Lung microvascular endothelial cell (primary cell): ENCODE measurements at regions not wholly inside any gene's neighbourhood (a gene's known extent, or its start where the extent isn't known, plus 50 kb on each side); places are given as distances from the start of the nearest gene placed in this dataset.
"Not testable (repeated sequence)": the region's sequence is repeated elsewhere in the genome, so short reads cannot be mapped to it uniquely, and the experiment has no call there.

Source experiments
- DNase-seq, 2 donors: peaks; one replicate each; pipeline versions ENCODE4 v3.0.0 to v3.0.0-alpha.2; 2010; ENCODE audit warnings: low read depth in 2 of 2

GRCh38 chr21:22277341-22277740, 1279.1 kb downstream of the NCAM2 start:
- no peak for DNase-seq

DNA sequence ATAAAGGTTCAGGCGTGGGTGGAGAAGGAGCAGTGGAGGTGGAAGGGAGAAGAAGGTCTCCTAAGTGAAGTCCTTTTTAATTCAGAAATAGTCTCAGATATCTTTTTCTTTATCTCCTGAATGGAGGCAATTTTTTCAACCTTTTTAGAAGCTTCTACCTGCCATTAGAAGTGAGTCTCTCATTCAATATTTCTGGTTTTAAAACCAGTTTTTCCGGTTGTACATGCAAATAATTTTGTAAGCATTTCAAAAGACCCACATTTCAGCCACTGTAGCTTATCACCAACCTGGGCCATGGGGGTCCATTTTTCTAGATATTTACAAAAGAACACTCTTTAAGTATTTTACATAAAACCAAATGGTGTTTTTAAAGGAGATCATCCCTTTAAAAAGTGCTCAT, 1280.2 kb downstream of the NCAM2 start:
- DNase-seq = no peak

- DNase-seq = no peak
Measured at GRCh38 chr21:22280851-22281250, 1282.6 kb downstream of the NCAM2 start.

DNA sequence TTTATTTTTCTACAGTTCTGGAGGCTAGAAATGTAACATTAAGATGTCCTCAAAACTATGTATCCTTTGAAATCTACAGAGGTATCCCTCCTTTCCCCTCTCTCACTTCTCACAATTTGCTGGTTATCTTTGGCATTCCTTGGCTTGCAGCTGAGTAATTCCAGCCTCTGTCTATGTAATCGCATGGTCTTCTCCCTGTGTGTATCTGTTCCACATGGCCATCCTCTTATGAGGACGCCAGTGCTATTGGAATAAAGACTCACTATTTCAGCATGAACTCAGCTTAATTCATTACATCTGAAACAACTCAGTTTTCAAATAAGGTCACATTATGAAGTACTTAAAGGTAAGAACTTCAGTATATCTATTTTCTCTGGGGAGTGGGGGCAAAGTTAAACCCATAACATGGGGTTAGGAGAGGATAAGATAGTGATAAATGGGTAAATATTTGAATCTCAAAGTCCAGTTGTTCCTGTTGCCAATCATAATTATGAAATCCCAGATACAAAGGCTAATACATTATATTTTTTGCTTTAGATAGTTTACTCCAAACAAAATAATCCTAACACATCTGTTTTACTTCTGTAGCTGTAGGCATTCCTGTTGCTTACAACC, 1290.8 kb downstream of the NCAM2 start:
- no peak for DNase-seq

DNA sequence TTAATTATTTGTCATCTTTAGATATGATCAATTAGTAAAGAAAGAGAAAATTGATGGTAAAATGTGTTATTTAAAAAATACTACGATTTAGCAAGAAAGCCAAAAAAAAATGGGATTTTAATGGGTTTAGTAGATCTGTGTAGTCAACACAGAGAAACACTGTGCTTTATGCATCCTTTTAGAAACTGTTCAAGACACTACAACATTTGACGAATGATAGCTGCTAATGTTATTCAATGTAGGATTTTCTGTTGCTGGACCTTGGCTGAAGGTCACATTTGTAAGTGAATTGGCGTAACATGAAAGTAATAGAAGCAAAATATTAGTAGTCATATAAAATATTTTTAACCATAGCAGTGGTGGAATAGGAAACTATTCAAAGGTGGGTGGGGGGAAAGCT, 1293.9 kb downstream of the NCAM2 start:
- no peak for DNase-seq

GRCh38 chr21:22297575-22297974, 1299.4 kb downstream of the NCAM2 start:
- no peak for DNase-seq

- DNase-seq = no peak
Measured at GRCh38 chr21:22311741-22312462, 1313.7 kb downstream of the NCAM2 start.

- DNase-seq = no peak
Measured at GRCh38 chr21:22314963-22315362, 1316.8 kb downstream of the NCAM2 start.

DNA sequence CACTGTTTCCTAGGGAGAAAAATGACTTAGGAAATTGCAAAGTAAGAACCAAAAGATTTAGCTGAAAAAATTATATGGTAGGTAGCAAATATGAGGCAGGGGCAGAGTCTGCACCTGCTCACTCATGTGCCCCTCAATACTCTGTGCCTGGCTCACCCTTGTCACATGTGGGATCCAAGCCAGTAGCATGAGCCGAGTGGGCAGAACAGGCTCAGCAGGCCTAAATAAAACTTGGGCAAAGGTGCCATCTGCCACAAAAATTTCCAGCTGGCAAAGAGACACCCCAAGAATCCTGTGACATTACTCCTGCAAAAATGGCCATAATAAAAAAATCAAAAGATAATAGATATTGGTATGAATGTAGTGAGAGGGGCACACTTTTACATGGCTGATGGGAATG, 1321.2 kb downstream of the NCAM2 start:
- DNase-seq = no peak

DNA sequence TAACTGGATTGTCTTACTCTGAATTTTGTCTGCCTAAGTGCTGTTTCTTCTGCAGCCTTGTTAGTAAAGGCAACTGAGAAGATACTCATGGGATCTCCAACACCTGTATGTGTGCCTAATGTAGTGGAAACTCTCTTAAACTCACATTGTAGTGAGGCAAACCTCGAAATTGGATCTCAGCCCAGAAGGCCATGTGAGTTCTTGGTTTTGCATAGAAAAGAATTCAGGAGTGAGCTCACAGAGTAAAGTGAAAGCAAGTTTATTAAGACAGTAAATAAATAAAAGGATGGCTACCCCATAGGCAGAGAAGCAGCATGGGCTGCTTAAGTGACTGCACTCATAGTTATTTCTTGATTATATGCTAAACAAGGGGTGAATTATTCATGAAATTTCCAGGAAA, 1344.7 kb downstream of the NCAM2 start:
- DNase-seq = no peak

DNA sequence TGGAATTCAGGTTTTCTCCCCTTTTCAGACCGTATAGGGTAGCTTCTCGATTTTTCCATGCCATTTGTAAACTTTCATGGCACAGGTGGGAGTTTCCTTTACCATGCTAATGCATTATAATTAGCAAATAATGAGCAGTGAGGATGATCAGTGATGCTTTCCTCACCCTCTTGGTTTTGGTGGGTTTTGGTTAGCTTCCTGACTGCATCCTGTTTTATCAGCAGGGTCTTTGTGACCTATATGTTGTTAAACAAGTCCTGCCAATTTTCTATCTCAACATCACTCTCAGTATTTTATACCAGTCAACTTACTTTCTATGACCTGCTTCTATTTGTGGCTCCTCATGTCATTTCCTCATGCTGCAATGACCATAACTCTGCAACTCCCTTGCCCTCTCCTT, 1345.1 kb downstream of the NCAM2 start:
- no peak for DNase-seq

- no peak for DNase-seq
Measured at GRCh38 chr21:22343721-22344120, 1345.5 kb downstream of the NCAM2 start.

GRCh38 chr21:22345624-22346023, 1347.4 kb downstream of the NCAM2 start:
- DNase-seq = no peak

DNA sequence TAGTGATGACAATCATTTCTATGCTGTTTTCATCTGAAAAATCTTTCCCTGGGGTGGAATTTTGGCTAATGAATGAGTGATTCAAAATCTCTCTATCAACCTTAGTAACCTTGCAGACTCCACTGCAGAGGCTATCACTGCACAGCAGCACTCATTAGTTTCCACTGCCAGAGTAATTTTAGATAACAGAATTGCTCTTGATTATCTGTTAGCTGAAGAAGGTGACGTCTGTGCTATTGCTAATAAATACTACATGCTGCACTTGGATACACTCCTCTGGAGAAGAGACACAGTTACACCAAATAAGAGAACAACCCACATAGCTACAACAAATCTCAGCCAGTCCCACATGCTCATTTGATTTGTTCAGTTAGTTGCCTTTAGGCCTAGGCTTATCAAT, 1348.4 kb downstream of the NCAM2 start:
- DNase-seq = no peak

DNA sequence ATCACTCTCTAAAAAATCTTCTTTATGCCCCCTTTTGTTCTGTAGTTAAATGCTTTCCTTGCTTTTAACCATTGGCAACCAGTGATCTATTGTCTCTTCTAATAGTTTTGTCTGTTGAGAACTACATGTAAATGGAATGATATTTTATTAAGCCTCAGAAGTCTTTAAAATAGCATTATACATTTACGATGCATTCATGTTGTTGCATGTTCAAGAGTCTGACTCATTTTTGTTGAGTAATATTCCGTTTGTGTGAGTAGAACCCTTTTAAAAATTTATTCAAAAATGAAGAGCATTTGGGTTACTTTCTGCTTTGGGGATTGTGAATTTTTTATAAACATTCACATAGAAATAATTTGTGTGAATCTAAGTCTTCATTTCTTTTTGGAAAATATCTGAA, 1352.9 kb downstream of the NCAM2 start:
- no peak for DNase-seq

- DNase-seq = no peak
Measured at GRCh38 chr21:22352088-22352487, 1353.9 kb downstream of the NCAM2 start.

GRCh38 chr21:22355949-22356348, 1357.7 kb downstream of the NCAM2 start:
- DNase-seq = no peak

DNA sequence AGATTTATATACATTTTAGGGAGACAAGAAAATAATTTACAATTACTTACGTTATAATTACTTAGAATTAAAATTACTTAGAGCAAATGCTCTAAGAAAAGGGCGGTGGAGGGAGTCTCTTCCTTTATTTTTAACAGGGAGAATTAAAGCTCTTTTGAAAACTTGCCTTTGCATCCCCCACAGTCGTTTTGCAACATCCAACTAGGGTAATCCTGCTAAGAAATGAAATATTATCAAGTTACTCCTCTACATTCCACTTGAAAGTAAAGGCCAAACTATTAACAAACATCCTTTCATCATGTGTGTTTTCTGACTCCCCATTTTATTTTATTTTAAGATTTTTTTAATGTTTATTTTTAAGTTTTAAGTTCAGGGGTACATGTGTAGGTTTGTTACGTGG, 1358.5 kb downstream of the NCAM2 start:
- DNase-seq = no peak

GRCh38 chr21:22359599-22359998, 1361.4 kb downstream of the NCAM2 start:
- not testable (repeated sequence) for DNase-seq

GRCh38 chr21:22363504-22363903, 1365.3 kb downstream of the NCAM2 start:
- no peak for DNase-seq

DNA sequence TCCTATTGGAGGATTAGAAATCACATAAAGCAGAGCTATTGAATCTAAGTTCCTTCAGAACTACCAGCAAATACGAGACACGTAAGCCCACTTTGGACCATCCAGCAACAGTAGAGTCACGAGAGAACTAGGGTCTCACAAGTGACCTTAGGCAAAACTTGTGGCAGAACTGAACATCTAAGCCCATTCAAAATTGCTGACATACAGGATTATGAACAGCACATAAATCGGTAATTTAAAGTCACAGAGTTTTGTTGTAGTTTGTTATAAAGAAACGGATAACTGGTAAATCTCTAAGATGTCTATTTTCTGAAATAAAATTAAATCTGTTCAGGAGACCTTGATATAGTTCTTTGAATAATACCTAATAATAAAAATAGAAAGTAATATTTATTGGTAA, 1366.0 kb downstream of the NCAM2 start:
- no peak for DNase-seq

DNA sequence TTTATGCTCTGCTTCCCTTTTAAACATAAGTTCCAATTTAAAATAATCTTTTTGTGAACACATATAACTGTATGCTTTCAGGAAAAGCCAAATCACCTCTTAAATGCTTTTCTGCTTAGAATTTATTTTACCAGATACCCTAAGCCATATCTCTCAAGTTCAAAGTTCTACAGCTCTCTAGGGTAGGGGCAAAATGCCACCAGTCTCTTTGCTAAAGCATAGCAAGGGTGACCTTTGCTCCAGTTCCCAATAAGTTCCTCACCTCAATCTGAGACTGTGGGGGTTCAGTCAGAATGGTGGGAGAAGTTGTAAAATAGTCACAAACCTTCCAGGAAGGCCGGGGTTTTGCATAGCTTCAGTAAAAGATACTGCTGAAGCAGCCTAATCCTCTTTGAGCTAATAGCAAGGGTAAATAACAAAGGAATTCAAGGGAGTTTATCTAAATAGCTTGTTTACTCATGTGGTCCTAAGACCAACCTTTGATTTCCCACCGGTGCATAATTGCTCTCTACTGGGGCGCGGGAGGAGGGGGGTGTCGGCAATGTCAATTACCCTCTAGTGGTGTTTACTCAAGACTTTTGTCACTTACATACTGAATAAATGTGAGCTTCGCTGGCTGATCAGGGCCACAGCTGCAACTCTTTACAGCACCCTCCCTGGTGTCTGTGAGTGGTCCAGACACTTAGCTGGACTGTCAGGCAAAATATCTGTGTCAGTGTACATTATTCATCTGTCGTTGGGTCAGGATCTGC, 1376.2 kb downstream of the NCAM2 start:
- DNase-seq = no peak

DNA sequence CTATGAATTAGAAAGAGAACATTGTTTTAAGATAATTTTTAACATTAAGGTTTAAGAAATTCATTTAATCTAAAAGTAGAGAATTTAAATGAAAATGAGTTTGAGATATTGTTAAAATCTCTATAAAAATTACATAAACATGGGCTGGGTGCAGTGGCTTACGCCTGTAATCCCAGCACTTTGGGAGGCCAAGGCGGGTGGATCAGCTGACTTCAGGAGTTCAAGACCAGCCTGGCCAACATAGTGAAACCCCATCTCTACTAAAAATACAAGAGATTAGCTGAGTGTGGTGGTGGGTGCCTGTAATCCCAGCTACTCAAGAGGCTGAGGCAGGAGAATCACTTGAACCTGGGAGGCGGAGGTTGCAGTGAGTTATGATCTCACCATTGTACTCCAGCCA, 1379.6 kb downstream of the NCAM2 start:
- not testable (repeated sequence) for DNase-seq
